Retinal pigment epithelial cell (primary cell): ENCODE measurements at regions not wholly inside any gene's neighbourhood (a gene's known extent, or its start where the extent isn't known, plus 50 kb on each side); places are given as distances from the start of the nearest gene placed in this dataset.
"Not testable (repeated sequence)": the region's sequence is repeated elsewhere in the genome, so short reads cannot be mapped to it uniquely, and the experiment has no call there.

Experiments
- DNase-seq: peaks from one replicate; pipeline ENCODE4 v3.0.0-alpha.2; 2010; ENCODE audit warnings: low read depth
- H3K4me3 ChIP-seq: 2 replicates; pipeline ENCODE4 v1.5.1; 2011; ENCODE audit warnings: mild to moderate bottlenecking, low read length, control low read depth, moderate library complexity
- CTCF ChIP-seq: conservative IDR thresholded peaks from 2 replicates; pipeline ENCODE4 v1.5.1; 2011; ENCODE audit warnings: low read depth, low read length, control low read depth, inconsistent platforms

- H3K4me3 ChIP-seq = no peak overlapping the region
- DNase-seq = no peak
- no peak for TF ChIP-seq CTCF
Measured at GRCh38 chr22:25390297-25391240, 171.1 kb downstream of the CRYBB2 start.

GRCh38 chr22:25392584-25392983 lies 171.9 kb upstream of the GRK3 start:
- TF ChIP-seq CTCF = no peak
- H3K4me3 ChIP-seq = no peak overlapping the region
- DNase-seq = no peak

GRCh38 chr22:25393121-25393805 lies 171.2 kb upstream of the GRK3 start:
- DNase-seq = no peak
- TF ChIP-seq CTCF = no peak
- H3K4me3 ChIP-seq = no peak overlapping the region

- DNase-seq = no peak
- TF ChIP-seq CTCF = no peak
- H3K4me3 ChIP-seq = no peak overlapping the region
Measured at GRCh38 chr22:25395468-25395867, 169.0 kb upstream of the GRK3 start.

GRCh38 chr22:25395915-25396314 lies 168.6 kb upstream of the GRK3 start:
- H3K4me3 ChIP-seq = no peak overlapping the region
- TF ChIP-seq CTCF = no peak
- no peak for DNase-seq

GRCh38 chr22:25396615-25397200 lies 167.8 kb upstream of the GRK3 start:
- no peak for TF ChIP-seq CTCF
- no peak overlapping the region for H3K4me3 ChIP-seq
- DNase-seq = no peak

GRCh38 chr22:25397616-25398015 lies 166.9 kb upstream of the GRK3 start:
- no peak for DNase-seq
- TF ChIP-seq CTCF = no peak
- no peak overlapping the region for H3K4me3 ChIP-seq

- not testable (repeated sequence) for DNase-seq, H3K4me3 ChIP-seq
Measured at GRCh38 chr22:25398591-25399062, 165.8 kb upstream of the GRK3 start.
